GM12872 (cell line): ENCODE measurements at regions not wholly inside any gene's neighbourhood (a gene's known extent, or its start where the extent isn't known, plus 50 kb on each side); places are given as distances from the start of the nearest gene placed in this dataset.

Source experiments
- CTCF ChIP-seq: IDR thresholded peaks from 3 replicates; pipeline ENCODE4 v1.5.1; 2011; ENCODE audit warnings: low read depth, mild to moderate bottlenecking, low read length, moderate library complexity; ENCODE audit not compliant: insufficient read depth

- no peak for TF ChIP-seq CTCF
Measured at GRCh38 chr3:75863130-75863529, 77.8 kb upstream of the ZNF717 start.

GRCh38 chr3:75863878-75864277 is 78.5 kb upstream of the ZNF717 start:
- TF ChIP-seq CTCF: no peak

GRCh38 chr3:75886971-75887526 is 101.7 kb upstream of the ZNF717 start:
- TF ChIP-seq CTCF: no peak

- TF ChIP-seq CTCF: no peak
Measured at GRCh38 chr3:75894234-75894633, 108.9 kb upstream of the ZNF717 start.

- TF ChIP-seq CTCF: no peak
Measured at GRCh38 chr3:75896265-75896664, 110.9 kb upstream of the ZNF717 start.

- no peak for TF ChIP-seq CTCF
Measured at GRCh38 chr3:75906555-75907112, 121.3 kb upstream of the ZNF717 start.

- TF ChIP-seq CTCF: no peak
Measured at GRCh38 chr3:75913800-75914350, 128.5 kb upstream of the ZNF717 start.
